ENCODE measurements at regions not wholly inside any gene's neighbourhood (a gene's known extent, or its start where the extent isn't known, plus 50 kb on each side); places are given as distances from the start of the nearest gene placed in this dataset.

DNA sequence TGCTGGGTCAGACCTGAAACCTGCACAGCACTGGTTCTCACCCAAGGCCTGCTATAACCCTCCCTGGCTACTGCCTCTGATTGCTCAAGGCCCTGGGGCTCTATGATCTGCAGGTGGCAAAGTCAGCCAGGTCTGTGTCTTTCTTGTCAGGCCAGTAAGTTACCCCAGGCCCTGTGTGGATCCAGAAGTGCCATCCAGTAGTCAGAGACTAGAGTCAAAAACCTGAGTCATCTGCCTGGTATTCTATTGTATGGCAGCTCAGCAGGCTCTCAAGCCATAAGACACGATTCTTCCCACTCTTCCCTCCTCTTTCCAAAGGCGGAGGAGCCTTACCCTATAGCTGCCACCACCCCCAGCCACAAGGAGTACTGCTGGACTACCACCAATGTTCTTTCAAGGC lies 593.0 kb downstream of the FRK start:
- TF ChIP-seq EZH2 (IDR thresholded peaks at IDR 0.05) = no peak
- TF ChIP-seq CTCF (IDR thresholded peaks at IDR 0.05) = no peak
- no peak for TF ChIP-seq EZH2phosphoT487 (IDR thresholded peaks at IDR 0.05)

All from neural progenitor cell (in vitro differentiated cells).